Progenitor cell of endocrine pancreas (in vitro differentiated cells): ENCODE measurements at regions not wholly inside any gene's neighbourhood (a gene's known extent, or its start where the extent isn't known, plus 50 kb on each side); places are given as distances from the start of the nearest gene placed in this dataset.

Source experiments
- DNase-seq: peaks from one replicate; pipeline ENCODE4 v3.0.0; 2021; ENCODE audit warnings: low spot score; ENCODE audit not compliant: unreplicated experiment
- H3K27ac Mint-ChIP-seq: 2 replicates; pipeline ENCODE4 v1.8.0; 2021; ENCODE audit warnings: mild to moderate bottlenecking, moderate library complexity, mixed read lengths
- H3K27me3 Mint-ChIP-seq: 2 replicates; pipeline ENCODE4 v1.8.0; 2021; ENCODE audit warnings: mixed read lengths
- H3K36me3 Mint-ChIP-seq: 2 replicates; pipeline ENCODE4 v1.8.0; 2022; ENCODE audit warnings: mixed read lengths; ENCODE audit not compliant: insufficient read depth
- H3K4me1 Mint-ChIP-seq: 2 replicates; pipeline ENCODE4 v1.8.0; 2021; ENCODE audit warnings: low read depth, mixed read lengths
- H3K4me3 Mint-ChIP-seq: 2 replicates; pipeline ENCODE4 v1.8.0; 2021; ENCODE audit warnings: low read depth, mild to moderate bottlenecking, moderate library complexity, mixed read lengths
- H3K9me3 Mint-ChIP-seq: 2 replicates; pipeline ENCODE4 v1.8.0; 2021; ENCODE audit warnings: low read depth, mixed read lengths
- TF ChIP-seq, protein P1 (sequence below): fragments of 200-600 bp; sonication (generic); IDR thresholded peaks from one replicate; pipeline ENCODE4 v1.5.0; 2021; ENCODE audit warnings: antibody characterized with exemption, mild to moderate bottlenecking; ENCODE audit not compliant: unreplicated experiment

DNA sequence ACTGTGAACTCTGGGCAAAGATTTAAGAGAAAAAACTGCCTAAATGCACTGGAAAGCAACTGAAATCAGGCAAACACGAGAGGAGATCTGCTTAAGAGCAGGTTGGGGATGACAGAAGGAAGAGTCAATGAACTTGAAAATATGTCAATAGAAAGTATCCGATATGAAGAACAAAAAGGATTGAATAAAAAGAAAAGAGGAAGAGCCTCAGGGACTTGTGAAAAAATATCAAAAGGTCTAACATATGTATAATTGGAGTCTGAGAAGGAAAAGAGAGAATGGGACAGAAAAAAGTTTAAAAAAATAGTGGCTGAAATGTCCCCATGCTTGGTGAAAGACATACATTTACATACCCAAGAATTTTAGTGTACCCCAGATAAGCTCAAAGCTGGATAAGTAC, 195.5 kb downstream of the COPRS start:
- peaks cover 2% of the 10 kb centered on the region for H3K36me3 Mint-ChIP-seq
- no peak for DNase-seq
- H3K27ac Mint-ChIP-seq, result peak overlapping the region; percentile 2
- H3K27me3 Mint-ChIP-seq, result peaks cover 3% of the 10 kb centered on the region
- TF ChIP-seq, protein P1, sequence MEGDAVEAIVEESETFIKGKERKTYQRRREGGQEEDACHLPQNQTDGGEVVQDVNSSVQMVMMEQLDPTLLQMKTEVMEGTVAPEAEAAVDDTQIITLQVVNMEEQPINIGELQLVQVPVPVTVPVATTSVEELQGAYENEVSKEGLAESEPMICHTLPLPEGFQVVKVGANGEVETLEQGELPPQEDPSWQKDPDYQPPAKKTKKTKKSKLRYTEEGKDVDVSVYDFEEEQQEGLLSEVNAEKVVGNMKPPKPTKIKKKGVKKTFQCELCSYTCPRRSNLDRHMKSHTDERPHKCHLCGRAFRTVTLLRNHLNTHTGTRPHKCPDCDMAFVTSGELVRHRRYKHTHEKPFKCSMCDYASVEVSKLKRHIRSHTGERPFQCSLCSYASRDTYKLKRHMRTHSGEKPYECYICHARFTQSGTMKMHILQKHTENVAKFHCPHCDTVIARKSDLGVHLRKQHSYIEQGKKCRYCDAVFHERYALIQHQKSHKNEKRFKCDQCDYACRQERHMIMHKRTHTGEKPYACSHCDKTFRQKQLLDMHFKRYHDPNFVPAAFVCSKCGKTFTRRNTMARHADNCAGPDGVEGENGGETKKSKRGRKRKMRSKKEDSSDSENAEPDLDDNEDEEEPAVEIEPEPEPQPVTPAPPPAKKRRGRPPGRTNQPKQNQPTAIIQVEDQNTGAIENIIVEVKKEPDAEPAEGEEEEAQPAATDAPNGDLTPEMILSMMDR, result no peak
- no peaks in the 10 kb centered on the region for H3K4me1 Mint-ChIP-seq
- H3K9me3 Mint-ChIP-seq, result peaks cover 17% of the 10 kb centered on the region
- H3K4me3 Mint-ChIP-seq, result no peak overlapping the region

DNA sequence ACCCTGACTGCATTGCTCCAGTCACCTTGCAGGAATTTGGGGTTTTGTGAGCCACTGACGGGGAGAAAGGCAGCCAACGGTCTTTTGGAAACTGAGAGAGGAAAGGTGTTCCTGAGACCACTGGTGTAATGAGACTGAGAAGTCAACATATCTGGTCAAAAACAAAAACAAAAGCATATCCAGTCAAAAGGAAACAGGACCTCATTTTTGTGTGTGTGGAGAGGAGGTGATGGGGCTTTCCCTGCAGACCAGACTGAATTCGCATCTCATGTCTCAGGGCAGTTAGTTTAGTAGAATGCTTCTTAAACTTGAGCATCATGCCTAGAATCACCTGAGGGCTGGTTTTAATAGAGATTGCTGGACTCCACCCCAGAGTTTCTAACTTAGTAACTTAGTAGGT, 198.4 kb downstream of the COPRS start:
- H3K4me1 Mint-ChIP-seq, result no peaks in the 10 kb centered on the region
- H3K27ac Mint-ChIP-seq, result no peak overlapping the region
- H3K36me3 Mint-ChIP-seq, result peaks cover 2% of the 10 kb centered on the region
- no peak for DNase-seq
- no peak overlapping the region for H3K4me3 Mint-ChIP-seq
- H3K9me3 Mint-ChIP-seq, result peaks cover 13% of the 10 kb centered on the region
- TF ChIP-seq, protein P1, result no peak
- H3K27me3 Mint-ChIP-seq, result peaks cover 7% of the 10 kb centered on the region

DNA sequence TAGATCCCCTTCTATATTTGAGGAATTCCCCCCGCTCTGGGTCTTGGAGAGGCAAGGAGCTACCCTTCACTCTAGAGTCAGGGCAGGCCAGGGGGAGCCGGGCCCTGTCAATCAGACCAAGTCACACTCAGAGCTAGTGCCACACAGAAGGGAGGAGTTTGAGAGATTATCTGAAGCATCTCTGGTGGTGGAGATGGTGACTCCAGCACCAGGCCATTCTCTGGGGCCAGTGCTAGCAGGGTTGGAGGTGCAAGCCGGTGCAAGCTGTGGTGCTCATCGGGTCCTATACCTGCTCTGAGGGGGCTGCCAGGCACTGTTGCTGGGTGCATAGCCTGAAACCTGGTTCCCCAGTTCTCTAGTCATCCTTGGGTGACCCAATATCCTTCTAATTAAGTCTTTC, 201.2 kb downstream of the COPRS start:
- H3K4me1 Mint-ChIP-seq, result no peaks in the 10 kb centered on the region
- H3K36me3 Mint-ChIP-seq, result peaks cover 2% of the 10 kb centered on the region
- TF ChIP-seq, protein P1, result no peak
- H3K9me3 Mint-ChIP-seq, result peaks cover 4% of the 10 kb centered on the region
- H3K4me3 Mint-ChIP-seq, result no peak overlapping the region
- peaks cover 11% of the 10 kb centered on the region for H3K27me3 Mint-ChIP-seq
- H3K27ac Mint-ChIP-seq, result no peak overlapping the region
- DNase-seq, result no peak

DNA sequence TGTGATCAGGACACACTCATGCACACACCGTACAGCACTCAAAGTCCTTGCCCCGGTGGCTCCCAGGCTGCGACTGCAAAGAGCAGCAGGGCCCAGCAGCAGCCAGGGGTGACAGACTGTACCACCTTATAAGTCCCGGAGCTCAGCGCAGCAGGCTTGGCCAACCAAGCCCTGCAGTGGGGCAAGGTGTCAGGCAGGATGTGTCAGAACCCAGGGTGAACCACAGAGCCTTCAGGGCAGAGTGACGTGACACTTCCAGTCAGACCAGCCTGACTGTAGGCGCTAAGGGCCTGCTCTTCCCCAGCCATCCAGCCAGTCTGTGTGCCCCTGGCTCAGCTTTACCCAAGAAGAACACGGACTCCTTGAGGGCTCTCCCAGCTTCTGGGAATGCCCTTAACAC, 204.1 kb downstream of the COPRS start:
- no peaks in the 10 kb centered on the region for H3K36me3 Mint-ChIP-seq
- TF ChIP-seq, protein P1, result no peak
- peaks cover 14% of the 10 kb centered on the region for H3K27me3 Mint-ChIP-seq
- H3K4me1 Mint-ChIP-seq, result no peaks in the 10 kb centered on the region
- H3K9me3 Mint-ChIP-seq, result no peaks in the 10 kb centered on the region
- H3K27ac Mint-ChIP-seq, result no peak overlapping the region
- H3K4me3 Mint-ChIP-seq, result no peak overlapping the region
- no peak for DNase-seq

DNA sequence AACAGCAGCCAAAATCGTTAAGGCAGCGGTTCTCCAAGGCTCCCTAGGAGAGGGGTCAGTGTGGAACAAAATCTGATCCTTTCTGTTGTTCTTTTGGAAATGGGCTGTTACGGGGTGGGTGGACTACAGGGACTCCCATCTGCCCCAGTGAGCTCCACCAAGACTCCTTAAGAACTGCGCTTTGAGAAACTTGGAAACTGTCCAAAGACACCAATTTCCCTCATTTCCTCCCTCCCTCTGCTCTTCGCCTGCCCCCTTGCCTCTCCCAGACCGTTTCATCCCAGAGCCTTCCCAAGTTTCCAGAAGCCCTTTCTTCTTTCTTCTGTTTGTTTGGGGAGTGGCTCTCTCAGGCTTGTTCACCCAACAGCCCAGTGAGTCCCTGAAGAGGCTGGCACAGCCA, 205.4 kb downstream of the COPRS start:
- TF ChIP-seq, protein P1, result no peak
- H3K27ac Mint-ChIP-seq, result no peak overlapping the region

More for the DNA sequence above, 205.4 kb downstream of the COPRS start:
- H3K27me3 Mint-ChIP-seq, result peaks cover 11% of the 10 kb centered on the region
- H3K4me1 Mint-ChIP-seq, result no peaks in the 10 kb centered on the region
- no peaks in the 10 kb centered on the region for H3K36me3 Mint-ChIP-seq
- H3K9me3 Mint-ChIP-seq, result no peaks in the 10 kb centered on the region
- H3K4me3 Mint-ChIP-seq, result no peak overlapping the region
- no peak for DNase-seq
